Suprapubic skin (tissue), 4 donors: ENCODE measurements at regions not wholly inside any gene's neighbourhood (a gene's known extent, or its start where the extent isn't known, plus 50 kb on each side); places are given as distances from the start of the nearest gene placed in this dataset.

Experiments
- CTCF ChIP-seq, 2 donors: fragments of 200-600 bp in 1 of 2; fragments of 450-650 bp in 1 of 2; sonication (generic) in 1 of 2; IDR thresholded peaks; one replicate each; pipeline ENCODE4 v1.5.1; 2016 to 2019; ENCODE audit warnings: antibody characterized with exemption in 2 of 2, mild to moderate bottlenecking in 1 of 2, moderate library complexity in 1 of 2
- EP300 ChIP-seq: sonication (generic); formaldehyde crosslinking; IDR thresholded peaks from one replicate; pipeline ENCODE4 v1.6.1; 2017; ENCODE audit warnings: antibody characterized with exemption
- POLR2A ChIP-seq, 2 donors: fragments of 450-650 bp; IDR thresholded peaks; one replicate each; pipeline ENCODE4 v1.6.1; 2017; ENCODE audit warnings: antibody characterized with exemption in 2 of 2, mild to moderate bottlenecking in 2 of 2, moderate library complexity in 2 of 2
- POLR2AphosphoS5 ChIP-seq, 3 donors: sonication (generic); formaldehyde crosslinking; IDR thresholded peaks; one replicate each; pipeline ENCODE4 v1.6.1; 2017; ENCODE audit warnings: antibody characterized with exemption in 3 of 3

GRCh38 chr2:15765686-15766302 is 174.1 kb downstream of the DDX1 start:
- no peak for TF ChIP-seq CTCF (IDR thresholded peaks at IDR 0.05)
- TF ChIP-seq POLR2A (IDR thresholded peaks at IDR 0.05): no peak
- TF ChIP-seq POLR2AphosphoS5 (IDR thresholded peaks at IDR 0.05): no peak
- TF ChIP-seq EP300: no peak
